Omental fat pad (tissue), 3 donors: ENCODE measurements at regions not wholly inside any gene's neighbourhood (a gene's known extent, or its start where the extent isn't known, plus 50 kb on each side); places are given as distances from the start of the nearest gene placed in this dataset.

Experiments used
- ATAC-seq: fragments of 150-250 bp; one replicate; pipeline ENCODE4 v1.9.1; 2016; ENCODE audit warnings: mild to moderate bottlenecking, moderate library complexity; ENCODE audit not compliant: low FRiP score
- DNase-seq: peaks from one replicate; pipeline ENCODE4 v3.0.0-alpha.2; 2019; ENCODE audit warnings: low spot score
- CTCF ChIP-seq, 3 donors: fragments of 450-650 bp; IDR thresholded peaks; one replicate each; pipeline ENCODE4 v1.5.1; 2016 to 2017; ENCODE audit warnings: antibody characterized with exemption in 3 of 3, mild to moderate bottlenecking in 3 of 3, moderate library complexity in 2 of 3

- ATAC-seq (no peak), DNase-seq (no peak)
- TF ChIP-seq CTCF (IDR thresholded peaks at IDR 0.05), result no peak
These were observed 67.9 kb upstream of the GGTLC1 start for GRCh38 chr20:24056491-24056890.

- ATAC-seq (no peak), DNase-seq (no peak)
- TF ChIP-seq CTCF (IDR thresholded peaks at IDR 0.05), result no peak
These were observed 64.2 kb upstream of the GGTLC1 start for GRCh38 chr20:24052599-24053275.

- DNase-seq, result no peak
- TF ChIP-seq CTCF (IDR thresholded peaks at IDR 0.05), result no peak
- no peak for ATAC-seq
These were observed 62.6 kb upstream of the GGTLC1 start for GRCh38 chr20:24051160-24051559.

- ATAC-seq, result no peak
- no peak for DNase-seq
- TF ChIP-seq CTCF (IDR thresholded peaks at IDR 0.05), result no peak
These were observed 61.5 kb upstream of the GGTLC1 start for GRCh38 chr20:24050119-24050518.

GRCh38 chr20:24049081-24049480 is 60.5 kb upstream of the GGTLC1 start:
- no peak for ATAC-seq
- no peak for DNase-seq
- no peak for TF ChIP-seq CTCF (IDR thresholded peaks at IDR 0.05)

GRCh38 chr20:24048024-24048611 is 59.5 kb upstream of the GGTLC1 start:
- ATAC-seq (no peak), DNase-seq (no peak)
- TF ChIP-seq CTCF (IDR thresholded peaks at IDR 0.05), result no peak

- no peak for ATAC-seq
- no peak for TF ChIP-seq CTCF (IDR thresholded peaks at IDR 0.05)
- no peak for DNase-seq
These were observed 58.3 kb upstream of the GGTLC1 start for GRCh38 chr20:24046888-24047287.
